Bronchial epithelial cell (primary cell): ENCODE measurements at regions not wholly inside any gene's neighbourhood (a gene's known extent, or its start where the extent isn't known, plus 50 kb on each side); places are given as distances from the start of the nearest gene placed in this dataset.

Source experiments
- DNase-seq: peaks from one replicate; pipeline ENCODE4 v3.0.0-alpha.2; 2010; ENCODE audit warnings: low read depth
- FAIRE-seq: peaks from 2 replicates; lab custom pipeline; 2011; peaks lifted over from hg19 to GRCh38; lab: Jason Lieb, UNC
- H3K27me3 ChIP-seq: 2 replicates; pipeline ENCODE4 v1.5.1; 2011; ENCODE audit warnings: low read length; ENCODE audit not compliant: control insufficient read depth, insufficient read depth
- H3K36me3 ChIP-seq: 2 replicates; pipeline ENCODE4 v1.5.1; 2011; ENCODE audit warnings: low read length; ENCODE audit not compliant: control insufficient read depth, insufficient read depth
- H3K4me3 ChIP-seq: 2 replicates; pipeline ENCODE4 v1.5.1; 2011; ENCODE audit warnings: mild to moderate bottlenecking, low read depth, low read length, control low read depth
- TF ChIP-seq, protein P1 (sequence below): IDR thresholded peaks from 2 replicates; pipeline ENCODE4 v1.5.1; 2011; ENCODE audit warnings: mild to moderate bottlenecking, moderate library complexity, low read length, control low read depth, inconsistent platforms; ENCODE audit not compliant: insufficient read depth, severe bottlenecking

DNA sequence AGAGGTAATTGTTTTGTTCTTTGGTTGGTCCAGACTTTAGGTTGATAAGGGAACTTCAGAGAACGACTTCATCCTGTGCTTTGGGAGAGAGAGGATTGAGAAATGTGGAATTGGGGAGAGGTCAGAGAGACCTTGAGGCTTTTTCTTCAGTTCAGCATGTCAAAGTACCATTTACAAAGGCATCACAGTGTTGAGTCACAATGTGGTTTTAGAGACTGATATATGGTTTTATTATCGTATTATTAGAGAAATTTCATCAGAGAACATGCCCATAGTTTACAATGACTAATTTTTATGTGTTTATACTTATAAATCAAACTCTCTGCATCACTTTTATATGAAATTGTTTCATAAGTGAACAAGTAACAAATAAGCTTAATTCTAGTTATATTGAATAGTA lies 626.6 kb downstream of the DSC3 start:
- no peak for FAIRE-seq
- Histone ChIP-seq H3K36me3 (no peaks in the 10 kb centered on the region), H3K27me3 (no peaks in the 10 kb centered on the region), H3K4me3 (no peak overlapping the region)
- DNase-seq = no peak
- TF ChIP-seq, protein P1, sequence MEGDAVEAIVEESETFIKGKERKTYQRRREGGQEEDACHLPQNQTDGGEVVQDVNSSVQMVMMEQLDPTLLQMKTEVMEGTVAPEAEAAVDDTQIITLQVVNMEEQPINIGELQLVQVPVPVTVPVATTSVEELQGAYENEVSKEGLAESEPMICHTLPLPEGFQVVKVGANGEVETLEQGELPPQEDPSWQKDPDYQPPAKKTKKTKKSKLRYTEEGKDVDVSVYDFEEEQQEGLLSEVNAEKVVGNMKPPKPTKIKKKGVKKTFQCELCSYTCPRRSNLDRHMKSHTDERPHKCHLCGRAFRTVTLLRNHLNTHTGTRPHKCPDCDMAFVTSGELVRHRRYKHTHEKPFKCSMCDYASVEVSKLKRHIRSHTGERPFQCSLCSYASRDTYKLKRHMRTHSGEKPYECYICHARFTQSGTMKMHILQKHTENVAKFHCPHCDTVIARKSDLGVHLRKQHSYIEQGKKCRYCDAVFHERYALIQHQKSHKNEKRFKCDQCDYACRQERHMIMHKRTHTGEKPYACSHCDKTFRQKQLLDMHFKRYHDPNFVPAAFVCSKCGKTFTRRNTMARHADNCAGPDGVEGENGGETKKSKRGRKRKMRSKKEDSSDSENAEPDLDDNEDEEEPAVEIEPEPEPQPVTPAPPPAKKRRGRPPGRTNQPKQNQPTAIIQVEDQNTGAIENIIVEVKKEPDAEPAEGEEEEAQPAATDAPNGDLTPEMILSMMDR = no peak

- FAIRE-seq (no peak), DNase-seq (no peak)
- H3K27me3 ChIP-seq = no peaks in the 10 kb centered on the region
- TF ChIP-seq, protein P1 = no peak
- H3K36me3 ChIP-seq = no peaks in the 10 kb centered on the region
- no peak overlapping the region for H3K4me3 ChIP-seq
Measured at GRCh38 chr18:30409120-30409519, 633.4 kb downstream of the DSC3 start.

DNA sequence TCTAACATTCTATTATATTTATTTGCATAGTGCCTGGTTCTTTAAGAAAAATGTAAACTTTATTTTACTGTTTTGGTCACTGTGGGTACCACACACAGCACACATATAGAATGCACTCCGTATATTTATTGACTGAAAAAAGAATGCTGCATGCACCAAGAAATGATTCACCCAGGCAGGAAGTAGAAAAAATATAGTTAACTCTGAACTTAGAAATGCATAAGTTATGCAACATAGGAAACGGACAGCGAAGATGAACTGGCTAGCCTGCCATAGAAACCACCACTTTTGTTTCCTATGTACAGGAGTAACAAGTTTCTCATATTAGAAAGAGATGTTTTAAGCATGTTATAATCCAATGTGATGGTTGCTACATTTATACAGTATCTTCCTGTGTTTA lies 635.8 kb downstream of the DSC3 start:
- FAIRE-seq (no peak), DNase-seq (peak; percentile 15)
- TF ChIP-seq, protein P1 = no peak
- H3K4me3 ChIP-seq = no peak overlapping the region
- no peaks in the 10 kb centered on the region for H3K36me3 ChIP-seq
- H3K27me3 ChIP-seq = no peaks in the 10 kb centered on the region

DNA sequence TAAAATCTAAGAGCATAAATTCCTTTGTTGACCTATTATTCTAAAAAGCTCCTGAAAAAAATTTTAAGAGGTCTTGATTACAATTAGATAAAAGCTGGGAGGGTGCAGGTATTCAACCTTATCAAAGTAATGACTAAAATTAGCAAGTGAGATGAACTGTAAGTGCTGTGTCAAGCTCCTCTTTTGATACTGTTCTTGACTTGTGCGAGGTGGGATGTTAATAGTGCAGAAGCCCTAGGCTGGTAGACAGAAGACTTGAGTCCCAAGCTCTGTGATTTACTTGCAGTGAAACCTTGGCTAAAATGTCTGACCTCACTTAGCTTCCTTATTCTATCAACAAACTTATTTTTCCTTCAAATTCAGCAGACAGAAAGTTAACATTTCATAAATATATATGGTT lies 637.5 kb downstream of the DSC3 start:
- no peaks in the 10 kb centered on the region for H3K36me3 ChIP-seq
- no peak overlapping the region for H3K4me3 ChIP-seq
- TF ChIP-seq, protein P1 = no peak
- DNase-seq = no peak
- no peak for FAIRE-seq
- H3K27me3 ChIP-seq = no peaks in the 10 kb centered on the region

GRCh38 chr18:30404422-30404821 lies 638.1 kb downstream of the DSC3 start:
- H3K27me3 ChIP-seq = no peaks in the 10 kb centered on the region
- FAIRE-seq (no peak), DNase-seq (no peak)
- H3K4me3 ChIP-seq = no peak overlapping the region
- TF ChIP-seq, protein P1 = no peak
- no peaks in the 10 kb centered on the region for H3K36me3 ChIP-seq

DNA sequence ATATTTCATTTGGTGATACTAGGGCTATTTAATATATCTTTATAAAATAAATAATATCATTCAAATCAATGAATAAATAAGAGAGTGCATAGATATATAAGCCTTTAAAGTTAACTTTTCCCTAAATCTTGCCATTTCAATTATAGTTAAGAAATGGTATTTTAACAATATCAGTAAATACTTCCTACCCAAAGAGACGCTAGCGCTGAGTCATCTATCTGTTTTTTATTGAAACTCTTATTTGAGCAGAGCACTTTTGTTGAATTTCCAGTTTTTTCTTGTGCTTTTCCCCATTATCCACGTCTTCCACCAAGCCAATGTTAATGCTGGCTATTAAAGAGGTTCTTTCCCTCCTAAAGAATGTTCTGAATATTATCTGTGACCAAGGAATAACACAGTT lies 639.3 kb downstream of the DSC3 start:
- no peak for FAIRE-seq
- H3K36me3 ChIP-seq = no peaks in the 10 kb centered on the region
- H3K27me3 ChIP-seq = no peaks in the 10 kb centered on the region
- TF ChIP-seq, protein P1 = no peak
- no peak overlapping the region for H3K4me3 ChIP-seq
- no peak for DNase-seq
